GM12873 (cell line): ENCODE measurements at regions not wholly inside any gene's neighbourhood (a gene's known extent, or its start where the extent isn't known, plus 50 kb on each side); places are given as distances from the start of the nearest gene placed in this dataset.

Experiments used
- CTCF ChIP-seq: IDR thresholded peaks from 2 replicates; pipeline ENCODE4 v1.5.1; 2012; ENCODE audit warnings: low read depth, mild to moderate bottlenecking, moderate library complexity, low read length, control low read depth; ENCODE audit not compliant: insufficient read depth; ENCODE audit errors: missing control alignments

- no peak for TF ChIP-seq CTCF
These were observed 646.8 kb downstream of the C12orf50 start for GRCh38 chr12:87382436-87382835.

- no peak for TF ChIP-seq CTCF
These were observed 647.5 kb downstream of the C12orf50 start for GRCh38 chr12:87381742-87382141.

- no peak for TF ChIP-seq CTCF
These were observed 650.7 kb downstream of the C12orf50 start for GRCh38 chr12:87378526-87378925.

- no peak for TF ChIP-seq CTCF
These were observed 652.5 kb downstream of the C12orf50 start for GRCh38 chr12:87376722-87377121.

GRCh38 chr12:87369161-87369560 is 660.0 kb downstream of the C12orf50 start:
- no peak for TF ChIP-seq CTCF

- TF ChIP-seq CTCF: no peak
These were observed 660.9 kb downstream of the C12orf50 start for GRCh38 chr12:87368259-87368658.

GRCh38 chr12:87365423-87365822 is 663.8 kb downstream of the C12orf50 start:
- no peak for TF ChIP-seq CTCF
